HG03354 (cell line): ENCODE measurements at regions not wholly inside any gene's neighbourhood (a gene's known extent, or its start where the extent isn't known, plus 50 kb on each side); places are given as distances from the start of the nearest gene placed in this dataset.
"Not testable (repeated sequence)": the region's sequence is repeated elsewhere in the genome, so short reads cannot be mapped to it uniquely, and the experiment has no call there.

Experiments
- ATAC-seq: cut with Tn5 transposase; IDR thresholded peaks from one replicate; pipeline ENCODE4 v1.9.1; 2021; ENCODE audit warnings: mild to moderate bottlenecking; ENCODE audit not compliant: unreplicated experiment, poor library complexity, severe bottlenecking

GRCh38 chr5:152601806-152602732 is 197.0 kb upstream of the NMUR2 start:
- no peak for ATAC-seq

- ATAC-seq, result not testable (repeated sequence)
Observed at GRCh38 chr5:152606050-152606449, 201.0 kb upstream of the NMUR2 start.

- no peak for ATAC-seq
Observed at GRCh38 chr5:152606776-152607364, 201.8 kb upstream of the NMUR2 start.

GRCh38 chr5:152607401-152608160 is 202.5 kb upstream of the NMUR2 start:
- ATAC-seq, result no peak

GRCh38 chr5:152608458-152608857 is 203.4 kb upstream of the NMUR2 start:
- ATAC-seq, result no peak

GRCh38 chr5:152619756-152620155 is 214.7 kb upstream of the NMUR2 start:
- no peak for ATAC-seq

DNA sequence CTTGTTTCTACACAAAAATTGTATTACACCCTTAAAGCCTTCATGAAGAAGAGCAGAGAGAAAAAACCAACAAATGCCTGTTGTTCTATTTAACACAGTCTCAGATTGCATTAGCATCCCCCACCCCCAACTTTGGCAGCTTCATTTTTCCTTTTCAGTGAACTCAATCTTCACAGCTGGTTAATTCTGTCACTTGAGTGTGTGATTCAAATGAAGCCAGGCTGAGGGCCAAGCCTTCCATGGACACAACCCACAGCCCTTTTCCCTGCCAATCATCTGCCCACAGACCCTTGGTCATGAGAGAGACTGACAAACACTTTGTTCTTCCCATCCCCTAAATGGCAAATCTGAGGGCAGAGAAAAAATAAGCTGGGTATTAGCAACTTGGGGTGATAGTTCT is 217.5 kb upstream of the NMUR2 start:
- no peak for ATAC-seq

- ATAC-seq, result no peak
Observed at GRCh38 chr5:152623951-152624350, 218.9 kb upstream of the NMUR2 start.

DNA sequence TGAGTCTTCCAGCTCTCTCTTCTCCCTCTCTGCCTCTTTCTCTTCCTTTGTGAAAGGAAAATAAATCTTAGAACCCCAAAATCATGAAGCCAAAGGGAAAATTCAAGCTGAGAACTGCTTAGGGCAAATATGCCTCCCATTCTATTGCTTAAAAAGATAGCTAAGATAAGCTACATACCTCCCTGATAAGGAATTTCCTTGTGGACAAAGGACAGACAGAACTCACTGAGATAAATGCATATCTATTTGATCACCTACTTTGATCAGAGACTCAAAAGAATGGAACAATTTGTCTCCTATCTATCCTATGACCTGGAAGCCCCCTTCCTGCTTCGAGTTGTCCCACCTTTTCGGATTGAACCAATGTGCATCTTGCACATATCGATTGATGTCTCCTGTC is 220.6 kb upstream of the NMUR2 start:
- no peak for ATAC-seq

DNA sequence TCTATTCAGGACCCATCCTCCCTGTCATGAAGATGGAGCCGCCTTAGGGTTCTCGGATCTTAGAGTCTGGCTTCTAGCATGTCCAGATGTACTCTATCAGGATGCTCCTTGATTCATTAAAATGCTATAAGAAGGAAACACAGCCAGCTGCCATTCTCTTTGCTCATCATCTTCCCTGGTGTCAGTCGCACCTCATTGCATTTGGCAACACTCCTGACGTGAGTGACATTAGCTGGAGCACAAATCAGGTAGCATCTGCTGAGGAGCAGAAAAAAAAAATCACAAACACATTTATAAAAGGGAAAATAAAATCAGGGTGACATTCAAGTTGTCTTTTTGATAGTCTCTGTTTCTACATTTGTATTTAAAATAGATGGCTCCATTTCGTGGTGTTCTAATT is 226.1 kb upstream of the NMUR2 start:
- no peak for ATAC-seq

GRCh38 chr5:152632360-152632759 is 227.3 kb upstream of the NMUR2 start:
- no peak for ATAC-seq

GRCh38 chr5:152634586-152634985 is 229.5 kb upstream of the NMUR2 start:
- no peak for ATAC-seq

GRCh38 chr5:152638996-152639552 is 234.0 kb upstream of the NMUR2 start:
- no peak for ATAC-seq

DNA sequence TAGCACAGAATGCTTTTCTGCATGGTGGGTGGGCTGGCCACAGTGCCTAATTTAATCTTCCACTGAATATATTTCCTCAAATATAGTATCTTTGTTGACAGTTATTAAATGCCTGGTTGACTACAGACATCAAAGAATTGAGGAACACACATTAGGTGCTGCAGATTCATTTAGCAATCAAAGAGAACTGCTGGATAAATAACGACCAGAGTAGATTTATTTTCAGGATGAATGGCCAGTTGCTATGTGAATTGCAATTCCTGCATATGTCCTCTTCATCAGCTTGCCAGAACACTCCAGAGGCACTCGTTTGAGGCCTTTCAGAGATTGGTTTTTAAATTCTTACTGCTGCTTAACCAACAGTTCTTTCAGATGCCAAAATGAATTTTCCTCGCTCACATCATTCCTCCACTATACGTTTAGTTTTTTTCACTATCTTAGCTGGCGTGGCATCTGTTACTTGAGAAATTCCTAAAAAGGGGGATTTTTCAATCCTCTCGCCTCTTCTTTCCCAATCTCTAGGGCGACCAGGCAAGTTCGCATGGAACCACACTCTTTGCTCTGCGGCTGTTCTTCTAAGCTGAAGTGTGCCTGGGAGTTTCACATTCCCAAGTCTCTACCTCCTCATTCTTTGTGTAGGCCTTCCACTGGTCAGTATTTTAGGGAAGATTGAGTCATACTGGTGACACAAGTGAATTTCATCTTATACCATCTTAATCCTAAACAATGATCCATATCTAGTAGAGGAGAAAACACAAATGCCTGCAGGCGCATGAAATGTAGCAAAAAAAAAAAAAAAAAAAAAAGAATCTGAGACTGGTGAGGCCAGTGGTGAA is 237.1 kb upstream of the NMUR2 start:
- ATAC-seq, result no peak

DNA sequence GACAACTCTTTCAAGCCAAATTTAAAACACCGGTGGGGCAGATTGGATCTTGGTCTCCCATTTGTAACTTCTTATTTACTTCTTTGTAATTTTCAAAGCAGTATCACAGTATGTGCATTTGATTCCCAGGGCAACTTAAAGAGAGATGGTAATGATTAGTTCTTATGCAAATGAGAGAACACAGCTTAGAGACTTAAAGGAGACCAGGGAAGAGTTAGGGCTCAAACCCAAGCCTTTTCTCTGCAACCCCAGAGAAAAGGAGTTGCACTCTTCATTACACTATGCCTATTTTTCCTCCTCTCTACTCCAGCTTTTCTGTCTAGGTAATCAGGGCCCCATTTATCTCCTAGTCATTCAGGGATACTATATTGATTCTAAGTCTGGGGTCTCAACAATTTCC is 237.8 kb upstream of the NMUR2 start:
- ATAC-seq, result no peak

DNA sequence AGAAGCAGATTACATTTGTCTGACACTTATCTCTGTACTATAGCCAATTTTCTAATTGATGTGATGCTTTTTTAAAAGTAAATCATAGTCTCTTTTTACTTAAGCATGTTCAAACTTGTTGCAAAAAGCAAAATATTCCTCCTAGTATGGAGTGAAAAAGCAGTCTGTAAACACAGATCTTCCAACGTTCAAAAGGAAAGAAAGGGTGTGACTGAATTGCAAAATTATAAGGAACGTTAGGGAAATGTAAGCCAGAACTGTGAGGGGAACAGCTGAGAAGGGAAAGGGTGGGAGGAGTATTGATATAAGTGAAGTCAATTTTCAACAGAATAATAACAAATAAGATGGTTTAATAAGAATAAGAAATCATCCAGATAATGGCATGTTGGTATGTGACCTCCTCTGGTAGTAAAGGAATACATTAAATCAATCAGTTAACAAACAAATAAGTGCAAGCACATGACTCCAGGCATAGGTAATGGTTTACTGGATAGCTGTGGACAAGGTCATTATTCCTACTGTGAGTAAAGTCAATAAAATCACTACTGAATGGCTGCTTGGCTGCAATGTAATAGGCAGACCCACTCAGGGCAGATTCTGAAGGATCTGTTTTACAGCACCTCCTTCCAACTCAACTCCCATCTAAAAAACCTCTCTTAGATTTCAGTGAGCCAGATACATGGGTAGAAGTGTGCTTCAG is 239.1 kb upstream of the NMUR2 start:
- ATAC-seq, result no peak

DNA sequence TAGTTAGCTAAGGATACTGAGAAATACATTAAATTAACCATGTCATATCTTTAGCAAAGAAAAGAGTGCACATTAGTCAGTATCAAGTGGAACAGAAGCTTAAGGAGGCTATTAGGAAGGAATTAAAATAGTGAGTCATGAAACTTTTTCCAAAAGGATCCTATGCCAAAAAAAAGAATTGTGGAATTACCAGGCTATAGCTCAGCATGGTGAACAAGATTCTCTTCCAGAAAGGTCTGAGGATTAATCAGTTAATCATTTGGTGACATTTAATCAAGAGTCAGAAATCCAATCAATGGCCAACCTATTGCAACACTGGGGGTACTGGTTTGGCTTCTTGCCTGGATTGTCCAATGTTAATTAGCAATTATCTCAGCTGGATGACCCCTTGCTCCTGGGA is 244.5 kb upstream of the NMUR2 start:
- no peak for ATAC-seq

- no peak for ATAC-seq
Observed at GRCh38 chr5:152650413-152650812, 245.3 kb upstream of the NMUR2 start.

GRCh38 chr5:152659470-152659869 is 254.4 kb upstream of the NMUR2 start:
- ATAC-seq, result not testable (repeated sequence)
